ENCODE measurements at regions not wholly inside any gene's neighbourhood (a gene's known extent, or its start where the extent isn't known, plus 50 kb on each side); places are given as distances from the start of the nearest gene placed in this dataset.

DNA sequence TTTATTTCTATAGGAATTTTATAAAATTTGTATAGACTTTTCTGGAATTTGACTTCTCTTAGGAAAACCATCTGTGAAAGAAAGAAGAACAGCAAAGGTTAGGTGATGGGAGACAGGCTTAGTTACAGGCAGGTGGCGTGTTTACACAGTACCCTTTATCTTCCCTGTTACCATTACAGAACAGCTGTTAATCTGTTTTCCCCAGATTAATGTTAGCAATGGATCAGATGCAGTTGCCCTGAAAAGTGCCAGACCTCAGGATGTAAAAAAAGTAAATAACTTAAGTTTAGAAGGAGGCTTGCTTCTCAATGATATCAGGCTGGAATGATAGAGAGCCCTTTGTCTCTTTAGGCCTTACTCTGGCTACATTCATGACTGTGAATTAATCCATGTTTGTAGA is 1186.5 kb upstream of the TENM4 start:
- Histone ChIP-seq H3K4me1 (ENCODE audit: control insufficient read depth, low read depth, low read length) (peaks cover 5% of the 10 kb centered on the region), H3K27ac (ENCODE audit: low read length) (no peak overlapping the region), H3K9ac (ENCODE audit: low read length) (no peak overlapping the region), H3K4me3 (ENCODE audit: low read length) (no peak overlapping the region), H3K9me3 (ENCODE audit: control insufficient read depth, low read depth, low read length) (no peaks in the 10 kb centered on the region), H3K27me3 (ENCODE audit: control insufficient read depth, insufficient read depth, low read length) (no peaks in the 10 kb centered on the region), H3K36me3 (ENCODE audit: control insufficient read depth, low read depth, low read length) (no peaks in the 10 kb centered on the region)

- Histone ChIP-seq H3K27me3 (ENCODE audit: control insufficient read depth, insufficient read depth, low read length) (no peaks in the 10 kb centered on the region), H3K4me3 (ENCODE audit: low read length) (no peak overlapping the region), H3K4me1 (ENCODE audit: control insufficient read depth, low read depth, low read length) (peaks cover 5% of the 10 kb centered on the region), H3K9ac (ENCODE audit: low read length) (no peak overlapping the region), H3K9me3 (ENCODE audit: control insufficient read depth, low read depth, low read length) (no peaks in the 10 kb centered on the region), H3K36me3 (ENCODE audit: control insufficient read depth, low read depth, low read length) (no peaks in the 10 kb centered on the region), H3K27ac (ENCODE audit: low read length) (no peak overlapping the region)
These were observed 1185.9 kb upstream of the TENM4 start for GRCh38 chr11:80626721-80627120.

GRCh38 chr11:80625563-80625962 is 1184.7 kb upstream of the TENM4 start:
- no peak overlapping the region for H3K4me3 ChIP-seq (ENCODE audit: low read length)
- H3K27ac ChIP-seq (ENCODE audit: low read length) = no peak overlapping the region
- H3K9me3 ChIP-seq (ENCODE audit: control insufficient read depth, low read depth, low read length) = no peaks in the 10 kb centered on the region
- no peaks in the 10 kb centered on the region for H3K27me3 ChIP-seq (ENCODE audit: control insufficient read depth, insufficient read depth, low read length)
- H3K36me3 ChIP-seq (ENCODE audit: control insufficient read depth, low read depth, low read length) = no peaks in the 10 kb centered on the region
- H3K9ac ChIP-seq (ENCODE audit: low read length) = no peak overlapping the region
- peaks cover 5% of the 10 kb centered on the region for H3K4me1 ChIP-seq (ENCODE audit: control insufficient read depth, low read depth, low read length)

GRCh38 chr11:80621871-80622270 is 1181.0 kb upstream of the TENM4 start:
- peaks cover 5% of the 10 kb centered on the region for H3K4me1 ChIP-seq (ENCODE audit: control insufficient read depth, low read depth, low read length)
- H3K4me3 ChIP-seq (ENCODE audit: low read length) = no peak overlapping the region
- no peaks in the 10 kb centered on the region for H3K9me3 ChIP-seq (ENCODE audit: control insufficient read depth, low read depth, low read length)
- no peak overlapping the region for H3K27ac ChIP-seq (ENCODE audit: low read length)
- H3K36me3 ChIP-seq (ENCODE audit: control insufficient read depth, low read depth, low read length) = no peaks in the 10 kb centered on the region
- no peak overlapping the region for H3K9ac ChIP-seq (ENCODE audit: low read length)
- no peaks in the 10 kb centered on the region for H3K27me3 ChIP-seq (ENCODE audit: control insufficient read depth, insufficient read depth, low read length)

- H3K27me3 ChIP-seq (ENCODE audit: control insufficient read depth, insufficient read depth, low read length) = no peaks in the 10 kb centered on the region
- no peak overlapping the region for H3K9ac ChIP-seq (ENCODE audit: low read length)
- H3K36me3 ChIP-seq (ENCODE audit: control insufficient read depth, low read depth, low read length) = no peaks in the 10 kb centered on the region
- H3K9me3 ChIP-seq (ENCODE audit: control insufficient read depth, low read depth, low read length) = no peaks in the 10 kb centered on the region
- H3K4me3 ChIP-seq (ENCODE audit: low read length) = no peak overlapping the region
- peaks cover 5% of the 10 kb centered on the region for H3K4me1 ChIP-seq (ENCODE audit: control insufficient read depth, low read depth, low read length)
- H3K27ac ChIP-seq (ENCODE audit: low read length) = no peak overlapping the region
These were observed 1180.0 kb upstream of the TENM4 start for GRCh38 chr11:80620867-80621266.

DNA sequence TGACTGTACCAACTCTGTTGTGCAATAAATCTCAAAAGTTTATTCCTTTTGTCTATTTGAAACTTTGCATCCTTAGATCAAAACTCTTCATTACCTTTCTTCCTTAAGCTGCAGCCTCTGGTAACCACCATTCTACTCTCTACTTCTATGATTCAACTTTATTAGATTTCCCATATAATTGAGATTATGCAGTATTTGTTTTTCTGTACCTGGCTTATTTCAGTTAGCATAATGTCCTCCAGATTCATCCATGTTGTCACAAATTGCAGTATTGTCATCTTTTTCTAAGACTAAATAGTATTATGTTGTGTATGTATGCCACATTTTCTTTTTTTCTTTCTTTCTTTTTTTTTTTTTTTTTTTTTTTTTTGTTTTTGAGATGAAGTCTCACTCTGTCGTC is 1176.3 kb upstream of the TENM4 start:
- Histone ChIP-seq H3K27ac (ENCODE audit: low read length) (no peak overlapping the region), H3K9ac (ENCODE audit: low read length) (no peak overlapping the region), H3K4me3 (ENCODE audit: low read length) (no peak overlapping the region), H3K27me3 (ENCODE audit: control insufficient read depth, insufficient read depth, low read length) (no peaks in the 10 kb centered on the region), H3K4me1 (ENCODE audit: control insufficient read depth, low read depth, low read length) (no peaks in the 10 kb centered on the region), H3K36me3 (ENCODE audit: control insufficient read depth, low read depth, low read length) (no peaks in the 10 kb centered on the region), H3K9me3 (ENCODE audit: control insufficient read depth, low read depth, low read length) (no peaks in the 10 kb centered on the region)

- no peak overlapping the region for H3K9ac ChIP-seq (ENCODE audit: low read length)
- no peaks in the 10 kb centered on the region for H3K4me1 ChIP-seq (ENCODE audit: control insufficient read depth, low read depth, low read length)
- H3K4me3 ChIP-seq (ENCODE audit: low read length) = no peak overlapping the region
- no peak overlapping the region for H3K27ac ChIP-seq (ENCODE audit: low read length)
- H3K36me3 ChIP-seq (ENCODE audit: control insufficient read depth, low read depth, low read length) = no peaks in the 10 kb centered on the region
- no peaks in the 10 kb centered on the region for H3K27me3 ChIP-seq (ENCODE audit: control insufficient read depth, insufficient read depth, low read length)
- H3K9me3 ChIP-seq (ENCODE audit: control insufficient read depth, low read depth, low read length) = no peaks in the 10 kb centered on the region
These were observed 1175.4 kb upstream of the TENM4 start for GRCh38 chr11:80616070-80616800.

DNA sequence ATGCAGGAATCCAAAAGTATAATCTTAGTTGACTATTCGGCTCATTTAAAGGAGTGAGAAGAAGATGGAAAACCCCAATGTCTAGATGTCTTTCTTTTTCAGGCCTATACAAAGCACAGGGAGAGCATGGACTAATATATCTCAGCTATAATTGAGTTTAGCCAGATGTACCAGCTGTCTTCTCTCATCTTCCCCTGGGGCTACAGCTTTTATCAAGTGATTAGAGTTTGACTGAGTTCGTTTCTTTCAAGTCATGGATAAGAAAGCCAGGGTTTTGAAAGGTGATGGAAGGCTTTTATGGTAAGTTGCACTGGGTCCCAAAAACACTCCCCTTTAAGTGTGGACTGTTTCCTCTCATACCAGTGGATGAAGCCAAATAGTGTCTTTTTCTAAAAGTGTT is 1172.8 kb upstream of the TENM4 start:
- Histone ChIP-seq H3K9me3 (ENCODE audit: control insufficient read depth, low read depth, low read length) (no peaks in the 10 kb centered on the region), H3K9ac (ENCODE audit: low read length) (no peak overlapping the region), H3K27ac (ENCODE audit: low read length) (no peak overlapping the region), H3K4me3 (ENCODE audit: low read length) (no peak overlapping the region), H3K4me1 (ENCODE audit: control insufficient read depth, low read depth, low read length) (no peaks in the 10 kb centered on the region), H3K27me3 (ENCODE audit: control insufficient read depth, insufficient read depth, low read length) (no peaks in the 10 kb centered on the region), H3K36me3 (ENCODE audit: control insufficient read depth, low read depth, low read length) (no peaks in the 10 kb centered on the region)

- Histone ChIP-seq H3K9me3 (ENCODE audit: control insufficient read depth, low read depth, low read length) (no peaks in the 10 kb centered on the region), H3K4me1 (ENCODE audit: control insufficient read depth, low read depth, low read length) (no peaks in the 10 kb centered on the region), H3K27me3 (ENCODE audit: control insufficient read depth, insufficient read depth, low read length) (no peaks in the 10 kb centered on the region), H3K4me3 (ENCODE audit: low read length) (no peak overlapping the region), H3K9ac (ENCODE audit: low read length) (no peak overlapping the region), H3K27ac (ENCODE audit: low read length) (no peak overlapping the region), H3K36me3 (ENCODE audit: control insufficient read depth, low read depth, low read length) (no peaks in the 10 kb centered on the region)
These were observed 1169.7 kb upstream of the TENM4 start for GRCh38 chr11:80610516-80610915.

- Histone ChIP-seq H3K4me3 (ENCODE audit: low read length) (no peak overlapping the region), H3K9me3 (ENCODE audit: control insufficient read depth, low read depth, low read length) (no peaks in the 10 kb centered on the region), H3K27me3 (ENCODE audit: control insufficient read depth, insufficient read depth, low read length) (no peaks in the 10 kb centered on the region), H3K9ac (ENCODE audit: low read length) (no peak overlapping the region), H3K27ac (ENCODE audit: low read length) (no peak overlapping the region), H3K36me3 (ENCODE audit: control insufficient read depth, low read depth, low read length) (no peaks in the 10 kb centered on the region), H3K4me1 (ENCODE audit: control insufficient read depth, low read depth, low read length) (no peaks in the 10 kb centered on the region)
These were observed 1162.6 kb upstream of the TENM4 start for GRCh38 chr11:80603472-80603871.

DNA sequence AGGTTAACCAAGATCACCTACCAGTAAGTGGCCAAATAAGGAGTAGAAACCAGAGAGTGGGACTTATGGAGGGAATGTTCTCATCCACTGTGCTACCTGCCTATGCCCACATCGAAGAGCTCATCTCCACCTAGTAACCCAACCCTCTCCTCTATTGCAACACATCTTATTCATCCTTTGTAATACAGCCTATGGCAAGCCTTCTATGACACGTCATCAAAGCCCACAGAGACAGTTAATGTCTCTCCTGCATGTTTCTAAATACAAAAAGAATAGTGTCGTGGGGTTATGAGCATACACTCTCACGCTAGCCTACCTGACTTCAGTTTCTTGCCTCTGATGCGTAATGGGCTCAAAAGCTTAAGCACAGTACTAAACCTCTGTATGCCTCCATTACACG is 1158.1 kb upstream of the TENM4 start:
- H3K27me3 ChIP-seq (ENCODE audit: control insufficient read depth, insufficient read depth, low read length) = no peaks in the 10 kb centered on the region
- no peak overlapping the region for H3K4me3 ChIP-seq (ENCODE audit: low read length)
- H3K36me3 ChIP-seq (ENCODE audit: control insufficient read depth, low read depth, low read length) = no peaks in the 10 kb centered on the region
- H3K9ac ChIP-seq (ENCODE audit: low read length) = no peak overlapping the region
- H3K27ac ChIP-seq (ENCODE audit: low read length) = no peak overlapping the region
- peaks cover 2% of the 10 kb centered on the region for H3K4me1 ChIP-seq (ENCODE audit: control insufficient read depth, low read depth, low read length)
- H3K9me3 ChIP-seq (ENCODE audit: control insufficient read depth, low read depth, low read length) = no peaks in the 10 kb centered on the region

- H3K27me3 ChIP-seq (ENCODE audit: control insufficient read depth, insufficient read depth, low read length) = no peaks in the 10 kb centered on the region
These were observed 1155.5 kb upstream of the TENM4 start for GRCh38 chr11:80596291-80596810.

More at GRCh38 chr11:80596291-80596810, 1155.5 kb upstream of the TENM4 start:
- Histone ChIP-seq H3K27ac (ENCODE audit: low read length) (no peak overlapping the region), H3K4me3 (ENCODE audit: low read length) (no peak overlapping the region), H3K4me1 (ENCODE audit: control insufficient read depth, low read depth, low read length) (peaks cover 8% of the 10 kb centered on the region), H3K36me3 (ENCODE audit: control insufficient read depth, low read depth, low read length) (no peaks in the 10 kb centered on the region), H3K9me3 (ENCODE audit: control insufficient read depth, low read depth, low read length) (no peaks in the 10 kb centered on the region), H3K9ac (ENCODE audit: low read length) (no peak overlapping the region)
